K562 (cell line): ENCODE measurements at regions not wholly inside any gene's neighbourhood (a gene's known extent, or its start where the extent isn't known, plus 50 kb on each side); places are given as distances from the start of the nearest gene placed in this dataset.
A peak's percentile ranks its signal among the peaks of the same experiment; 100 is the strongest.
"Not testable (repeated sequence)": the region's sequence is repeated elsewhere in the genome, so short reads cannot be mapped to it uniquely, and the experiment has no call there.

Experiments
- ATAC-seq: fragments of 200-7000 bp; cut with Tn5 transposase; 3 replicates; pipeline ENCODE4 v1.9.1; 2020; ENCODE audit warnings: moderate library complexity
- BruUV-seq: library from RNA; stranded (reverse); fragments of 400-500 nt; replicated peaks from 2 replicates; lab custom pipeline; 2021; lab: Mats Ljungman, UMichigan
- CTCF ChIA-PET: fragments of 300-600 bp; formaldehyde crosslinking; extraction: SDS; loops from one replicate; lab custom pipeline; 2021; ENCODE audit warnings: low intra/inter-chr PET ratio; lab: Yijun Ruan, JAX
- POLR2A ChIA-PET: fragments of 300-600, 350-650 bp; sonication (Branson Sonifier 250); formaldehyde crosslinking; extraction: SDS; loops from one replicate; lab custom pipeline; 2021; ENCODE audit warnings: antibody characterized with exemption, inconsistent platforms; lab: Yijun Ruan, JAX
- DNase-seq, 4 experiments: peaks; one replicate each; pipeline versions ENCODE4 v3.0.0 to v3.0.0-alpha.2; 2011 to 2018; ENCODE audit warnings: low spot score in 3 of 4, mixed read lengths in 3 of 4; ENCODE audit errors: extremely low read depth in 1 of 4
- FAIRE-seq: peaks from 2 replicates; lab custom pipeline; 2011; peaks lifted over from hg19 to GRCh38; lab: Jason Lieb, UNC
- H2AFZ ChIP-seq: 2 replicates; pipeline ENCODE4 v1.6.0; 2011; ENCODE audit warnings: low read depth, low read length, control low read depth, inconsistent platforms
- H3K27ac ChIP-seq: fragments of 200-600 bp; 3 replicates; pipeline ENCODE4 v1.8.0; 2011; ENCODE audit warnings: low read depth, mild to moderate bottlenecking, control low read depth, inconsistent platforms, low read length, moderate library complexity, mixed read lengths; ENCODE audit errors: extremely low read depth
- H3K27me3 ChIP-seq, 2 experiments: fragments of 300-600 bp in 1 of 2; 2 replicates in 1 of 2; 3 replicates in 1 of 2; pipeline versions ENCODE4 v1.6.0 to v1.8.0; 2011; ENCODE audit warnings: inconsistent platforms in 2 of 2, low read length in 2 of 2, mild to moderate bottlenecking in 1 of 2, mixed read lengths in 1 of 2, moderate library complexity in 1 of 2; ENCODE audit not compliant: control insufficient read depth in 2 of 2, insufficient read depth in 2 of 2
- H3K36me3 ChIP-seq: fragments of 300-600 bp; 3 replicates; pipeline ENCODE4 v1.8.0; 2011; ENCODE audit warnings: mild to moderate bottlenecking, low read length, inconsistent platforms; ENCODE audit not compliant: control insufficient read depth, insufficient read depth
- H3K4me1 ChIP-seq, 2 experiments: fragments of 200-600 bp in 1 of 2; replicated peaks in 1 of 2; 2 replicates in 1 of 2; 3 replicates in 1 of 2; pipeline versions ENCODE4 v1.5.1 to v1.8.0; 2011; ENCODE audit warnings: inconsistent platforms in 2 of 2, low read length in 2 of 2, mild to moderate bottlenecking in 1 of 2, mixed read lengths in 1 of 2, moderate library complexity in 1 of 2; ENCODE audit not compliant: control insufficient read depth in 2 of 2, insufficient read depth in 2 of 2
- H3K4me2 ChIP-seq: 2 replicates; pipeline ENCODE4 v1.6.1; 2011; ENCODE audit warnings: low read length, control low read depth, inconsistent platforms, mixed read lengths; ENCODE audit not compliant: insufficient read depth
- H3K4me3 ChIP-seq: fragments of 200-600 bp; sonication (generic), shearing (Covaris generic); 2 replicates; pipeline ENCODE4 v1.5.1; 2016; ENCODE audit warnings: control low read depth, inconsistent platforms
- H3K79me2 ChIP-seq: fragments of 200-600 bp; 3 replicates; pipeline ENCODE4 v1.8.0; 2011; ENCODE audit warnings: low read length, inconsistent platforms; ENCODE audit not compliant: control insufficient read depth, insufficient read depth
- H3K9ac ChIP-seq, 2 experiments: 2 replicates each; pipeline versions ENCODE4 v1.6.0 to v1.6.1; 2011; ENCODE audit warnings: low read depth in 2 of 2, low read length in 2 of 2, control low read depth in 1 of 2, inconsistent platforms in 1 of 2, mild to moderate bottlenecking in 1 of 2, mixed read lengths in 1 of 2; ENCODE audit not compliant: insufficient read depth in 1 of 2
- H3K9me1 ChIP-seq: one replicate; pipeline ENCODE4 v1.6.0; 2011; ENCODE audit warnings: inconsistent platforms, mild to moderate bottlenecking, low read length, moderate library complexity; ENCODE audit not compliant: control insufficient read depth, insufficient read depth
- H3K9me3 ChIP-seq: replicated peaks from 2 replicates; pipeline ENCODE4 v1.5.1; 2011; ENCODE audit warnings: low read depth, low read length, inconsistent platforms; ENCODE audit not compliant: control insufficient read depth, insufficient read depth
- H4K20me1 ChIP-seq: replicated peaks from 2 replicates; pipeline ENCODE4 v1.6.1; 2011; ENCODE audit warnings: low read length, inconsistent platforms, mixed read lengths; ENCODE audit not compliant: control insufficient read depth, insufficient read depth
- BRD9 ChIP-seq: fragments of 450-650 bp; IDR thresholded peaks from 2 replicates; pipeline ENCODE4 v1.6.1; 2018; ENCODE audit warnings: low read depth; ENCODE audit not compliant: partially characterized antibody
- CC2D1A ChIP-seq: fragments of 450-650 bp; IDR thresholded peaks from 2 replicates; pipeline ENCODE4 v1.6.1; 2017; ENCODE audit warnings: mild to moderate bottlenecking
- CTBP1 ChIP-seq: fragments of 450-650 bp; IDR thresholded peaks from 2 replicates; pipeline ENCODE4 v1.6.1; 2016; ENCODE audit warnings: borderline replicate concordance
- GATAD2B ChIP-seq: fragments of 450-650 bp; IDR thresholded peaks from 2 replicates; pipeline ENCODE4 v1.6.1; 2017; ENCODE audit warnings: mild to moderate bottlenecking, borderline replicate concordance
- HNRNPLL ChIP-seq: fragments of 200-400 bp; formaldehyde crosslinking; IDR thresholded peaks from 2 replicates; pipeline ENCODE4 v1.6.1; 2017; ENCODE audit warnings: low read length, low read depth, mild to moderate bottlenecking; ENCODE audit not compliant: poor library complexity, severe bottlenecking
- MYC ChIP-seq, 2 experiments: fragments of 250-450 bp in 1 of 2; sonication (Bioruptor Pico) in 1 of 2; IDR thresholded peaks; 2 replicates each; pipeline versions ENCODE4 v1.5.1 to v1.6.1; 2012 to 2021; ENCODE audit warnings: low read depth in 2 of 2, borderline replicate concordance in 1 of 2, improper control_type of control experiment in 1 of 2, low read length in 1 of 2, mild to moderate bottlenecking in 1 of 2, moderate library complexity in 1 of 2
- NCOR1 ChIP-seq: fragments of 450-650 bp; IDR thresholded peaks from 2 replicates; pipeline ENCODE4 v1.6.1; 2016; ENCODE audit warnings: mild to moderate bottlenecking, moderate library complexity
- NRF1 ChIP-seq, 2 experiments: fragments of 450-650 bp; IDR thresholded peaks in 1 of 2; conservative IDR thresholded peaks in 1 of 2; 2 replicates each; pipeline ENCODE4 v1.6.1; 2014; ENCODE audit warnings: mild to moderate bottlenecking in 2 of 2
- POLR2AphosphoS5 ChIP-seq: IDR thresholded peaks from 2 replicates; pipeline ENCODE4 v1.6.1; 2011; ENCODE audit warnings: mild to moderate bottlenecking, low read depth, low read length, moderate library complexity; ENCODE audit not compliant: control insufficient read depth, insufficient read depth
- POLR2B ChIP-seq: fragments of 450-650 bp; IDR thresholded peaks from 2 replicates; pipeline ENCODE4 v1.6.1; 2018; ENCODE audit warnings: low read depth; ENCODE audit not compliant: partially characterized antibody
- RBFOX2 ChIP-seq: fragments of 200-400 bp; formaldehyde crosslinking; IDR thresholded peaks from 2 replicates; pipeline ENCODE4 v1.6.1; 2017; ENCODE audit warnings: low read depth, mild to moderate bottlenecking, low read length, moderate library complexity
- SIN3B ChIP-seq: fragments of 450-650 bp; IDR thresholded peaks from 2 replicates; pipeline ENCODE4 v1.6.1; 2017; ENCODE audit warnings: low read depth, mild to moderate bottlenecking, moderate library complexity
- TAF7 ChIP-seq: fragments of 450-650 bp; IDR thresholded peaks from 2 replicates; pipeline ENCODE4 v1.6.1; 2016; ENCODE audit warnings: missing genetic modification characterization, missing compliant biosample characterization
- ZBTB17 ChIP-seq: fragments of 450-650 bp; formaldehyde crosslinking; IDR thresholded peaks from 2 replicates; pipeline ENCODE4 v1.4.0; 2020; ENCODE audit warnings: mild to moderate bottlenecking
- WGBS: fragments of 100-300 bp; shearing (Covaris generic); methylation state at CpG from one replicate; pipeline ENCODE4 v1.1.6; 2016; ENCODE audit warnings: low coverage, mixed read lengths; ENCODE audit not compliant: insufficient coverage; ENCODE audit errors: missing lambda C conversion rate; 5-methylcytosine and 5-hydroxymethylcytosine counted together
- in situ Hi-C: fragments of 300-500 bp; cut with MboI; formaldehyde crosslinking; loops from 4 replicates; pipeline ENCODE4 v1.15.0; 2018; ENCODE audit warnings: inconsistent platforms, mixed read lengths
- intact Hi-C: fragments of 100-400 bp; cut with micrococcal nuclease; formaldehyde crosslinking; loops from 2 replicates; pipeline ENCODE4 v1.14.2; 2022
- TF ChIP-seq, protein P1 (sequence below): sonication (generic); formaldehyde crosslinking; IDR thresholded peaks from 2 replicates; pipeline ENCODE4 v1.8.0; 2022; ENCODE audit warnings: missing genetic modification reagents, mild to moderate bottlenecking, moderate library complexity, borderline replicate concordance
- TF ChIP-seq, protein P2 (sequence below): fragments of 450-650 bp; IDR thresholded peaks from 2 replicates; pipeline ENCODE4 v1.6.1; 2016; ENCODE audit warnings: mild to moderate bottlenecking
- TF ChIP-seq, protein P3 (sequence below): fragments of 450-650 bp; formaldehyde crosslinking; IDR thresholded peaks from 2 replicates; pipeline ENCODE4 v1.4.0; 2020; ENCODE audit warnings: mild to moderate bottlenecking, moderate library complexity

DNA sequence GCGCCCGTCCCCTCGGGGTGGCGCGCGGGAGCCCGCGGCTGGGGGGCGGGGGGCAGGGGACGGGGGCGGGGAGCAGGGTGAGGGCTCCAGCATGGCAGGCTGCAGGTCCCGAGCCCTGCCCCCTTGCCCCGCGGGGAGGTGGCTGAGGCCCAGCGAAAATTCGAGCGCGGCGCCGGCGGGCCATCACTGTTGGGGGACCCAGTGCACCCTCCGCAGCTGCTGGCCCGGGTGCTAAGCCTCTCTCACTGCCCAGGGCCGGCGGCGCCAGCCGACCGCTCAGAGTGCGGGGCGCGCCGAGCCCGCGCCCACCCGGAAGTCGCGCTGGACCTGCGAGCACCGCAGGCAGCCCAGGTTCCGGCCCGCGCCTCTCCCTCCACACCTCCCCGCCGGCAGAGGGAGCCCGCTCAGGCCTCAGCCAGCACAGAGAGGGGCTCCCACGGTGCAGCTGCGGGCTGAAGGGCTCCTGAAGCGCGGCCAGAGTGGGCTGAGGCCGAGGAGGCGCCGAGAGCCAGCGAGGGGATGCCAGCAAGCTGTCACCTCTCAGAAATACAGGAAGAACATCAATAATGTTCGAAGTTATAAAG is 290.8 kb upstream of the PRSS16 start:
- intact Hi-C loops; TF ChIP-seq MYC (CRISPR knock-in tag; IDR thresholded peaks at IDR 0.05; ENCODE audit: borderline replicate concordance, low read depth): not testable (repeated sequence)
- TF ChIP-seq BRD9 (peak; percentile 33), POLR2AphosphoS5 (peak; percentile 66; the same call in 1 of the 2 replicates), CC2D1A (0 out of 2 replicates have a peak, but pooled peaks have one; percentile 34), HNRNPLL (peak; percentile 37), RBFOX2 (peak; percentile 74), NRF1 (conservative IDR thresholded peaks at IDR 0.05 in 1 of 2, IDR thresholded peaks at IDR 0.05 in 1 of 2) (peak; percentile 50 to 52; a peak in 3 of 4 replicates), MYC (IDR thresholded peaks at IDR 0.05; ENCODE audit: low read depth, low read length) (0 out of 2 replicates have a peak, but pooled peaks have one; percentile 27), SIN3B (peak; percentile 78; the same call in 1 of the 2 replicates), ZBTB17 (peak; percentile 63; the same call in 1 of the 2 replicates), CTBP1 (peak; percentile 64), TAF7 (tag) (peak; percentile 83), POLR2B (peak; percentile 81), GATAD2B (0 out of 2 replicates have a peak, but pooled peaks have one; percentile 24), NCOR1 (peak; percentile 36; the same call in 1 of the 2 replicates)
- TF ChIP-seq, protein P1, sequence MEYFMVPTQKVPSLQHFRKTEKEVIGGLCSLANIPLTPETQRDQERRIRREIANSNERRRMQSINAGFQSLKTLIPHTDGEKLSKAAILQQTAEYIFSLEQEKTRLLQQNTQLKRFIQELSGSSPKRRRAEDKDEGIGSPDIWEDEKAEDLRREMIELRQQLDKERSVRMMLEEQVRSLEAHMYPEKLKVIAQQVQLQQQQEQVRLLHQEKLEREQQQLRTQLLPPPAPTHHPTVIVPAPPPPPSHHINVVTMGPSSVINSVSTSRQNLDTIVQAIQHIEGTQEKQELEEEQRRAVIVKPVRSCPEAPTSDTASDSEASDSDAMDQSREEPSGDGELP, result peak; percentile 87
- TF ChIP-seq, protein P2, sequence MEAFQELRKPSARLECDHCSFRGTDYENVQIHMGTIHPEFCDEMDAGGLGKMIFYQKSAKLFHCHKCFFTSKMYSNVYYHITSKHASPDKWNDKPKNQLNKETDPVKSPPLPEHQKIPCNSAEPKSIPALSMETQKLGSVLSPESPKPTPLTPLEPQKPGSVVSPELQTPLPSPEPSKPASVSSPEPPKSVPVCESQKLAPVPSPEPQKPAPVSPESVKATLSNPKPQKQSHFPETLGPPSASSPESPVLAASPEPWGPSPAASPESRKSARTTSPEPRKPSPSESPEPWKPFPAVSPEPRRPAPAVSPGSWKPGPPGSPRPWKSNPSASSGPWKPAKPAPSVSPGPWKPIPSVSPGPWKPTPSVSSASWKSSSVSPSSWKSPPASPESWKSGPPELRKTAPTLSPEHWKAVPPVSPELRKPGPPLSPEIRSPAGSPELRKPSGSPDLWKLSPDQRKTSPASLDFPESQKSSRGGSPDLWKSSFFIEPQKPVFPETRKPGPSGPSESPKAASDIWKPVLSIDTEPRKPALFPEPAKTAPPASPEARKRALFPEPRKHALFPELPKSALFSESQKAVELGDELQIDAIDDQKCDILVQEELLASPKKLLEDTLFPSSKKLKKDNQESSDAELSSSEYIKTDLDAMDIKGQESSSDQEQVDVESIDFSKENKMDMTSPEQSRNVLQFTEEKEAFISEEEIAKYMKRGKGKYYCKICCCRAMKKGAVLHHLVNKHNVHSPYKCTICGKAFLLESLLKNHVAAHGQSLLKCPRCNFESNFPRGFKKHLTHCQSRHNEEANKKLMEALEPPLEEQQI, result peak; percentile 80
- TF ChIP-seq, protein P3, sequence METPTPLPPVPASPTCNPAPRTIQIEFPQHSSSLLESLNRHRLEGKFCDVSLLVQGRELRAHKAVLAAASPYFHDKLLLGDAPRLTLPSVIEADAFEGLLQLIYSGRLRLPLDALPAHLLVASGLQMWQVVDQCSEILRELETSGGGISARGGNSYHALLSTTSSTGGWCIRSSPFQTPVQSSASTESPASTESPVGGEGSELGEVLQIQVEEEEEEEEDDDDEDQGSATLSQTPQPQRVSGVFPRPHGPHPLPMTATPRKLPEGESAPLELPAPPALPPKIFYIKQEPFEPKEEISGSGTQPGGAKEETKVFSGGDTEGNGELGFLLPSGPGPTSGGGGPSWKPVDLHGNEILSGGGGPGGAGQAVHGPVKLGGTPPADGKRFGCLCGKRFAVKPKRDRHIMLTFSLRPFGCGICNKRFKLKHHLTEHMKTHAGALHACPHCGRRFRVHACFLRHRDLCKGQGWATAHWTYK (CRISPR knock-in tag), result 0 out of 2 replicates have a peak, but pooled peaks have one; percentile 45

More for the DNA sequence above, 290.8 kb upstream of the PRSS16 start:
- in situ Hi-C loops, H3K36me3 ChIP-seq, H3K9me1 ChIP-seq, H3K4me1 ChIP-seq, H4K20me1 ChIP-seq, H3K9me3 ChIP-seq, BruUV-seq, FAIRE-seq, CTCF ChIA-PET, H3K27me3 ChIP-seq: not testable (repeated sequence)
- H3K9ac ChIP-seq, result peak overlapping the region; percentile 75 to 77
- POLR2A ChIA-PET, result interaction anchor here (1.0 kb wide), 1 partner anchor 190 kb away, joined by 3 read pairs; a partner anchor contains a TSS
- H2AFZ ChIP-seq, result peak overlapping the region; percentile 85
- ATAC-seq (peak; percentile 98), DNase-seq (peak in 1 of 4 experiments; percentile 88)
- peaks cover 25% of the 10 kb centered on the region for H3K79me2 ChIP-seq
- WGBS, result 0% methylated on average over 8 of the region's 54 CpGs
- peak overlapping the region; percentile 88; the same call in 1 of the 2 replicates for H3K4me2 ChIP-seq
- H3K27ac ChIP-seq, result peak overlapping the region; percentile 86
- peak overlapping the region; percentile 52 for H3K4me3 ChIP-seq
